ENCODE measurements at regions not wholly inside any gene's neighbourhood (a gene's known extent, or its start where the extent isn't known, plus 50 kb on each side); places are given as distances from the start of the nearest gene placed in this dataset.

- H3K4me1 ChIP-seq = no peaks in the 10 kb centered on the region
- intact Hi-C loops (cut with DNase I) = no loop called here
Observed at GRCh38 chr11:109553284-109553683, 131.3 kb downstream of the C11orf87 start.

GRCh38 chr11:109554951-109555350, 133.0 kb downstream of the C11orf87 start:
- Histone ChIP-seq H3K36me3 (no peaks in the 10 kb centered on the region), H3K4me1 (no peaks in the 10 kb centered on the region), H3K4me3 (no peak overlapping the region), H3K9me3 (peaks cover 4% of the 10 kb centered on the region), H3K27me3 (ENCODE audit: low read depth) (no peaks in the 10 kb centered on the region), H3K27ac (no peak overlapping the region)
- no peak for ATAC-seq
- TF ChIP-seq, protein P1, sequence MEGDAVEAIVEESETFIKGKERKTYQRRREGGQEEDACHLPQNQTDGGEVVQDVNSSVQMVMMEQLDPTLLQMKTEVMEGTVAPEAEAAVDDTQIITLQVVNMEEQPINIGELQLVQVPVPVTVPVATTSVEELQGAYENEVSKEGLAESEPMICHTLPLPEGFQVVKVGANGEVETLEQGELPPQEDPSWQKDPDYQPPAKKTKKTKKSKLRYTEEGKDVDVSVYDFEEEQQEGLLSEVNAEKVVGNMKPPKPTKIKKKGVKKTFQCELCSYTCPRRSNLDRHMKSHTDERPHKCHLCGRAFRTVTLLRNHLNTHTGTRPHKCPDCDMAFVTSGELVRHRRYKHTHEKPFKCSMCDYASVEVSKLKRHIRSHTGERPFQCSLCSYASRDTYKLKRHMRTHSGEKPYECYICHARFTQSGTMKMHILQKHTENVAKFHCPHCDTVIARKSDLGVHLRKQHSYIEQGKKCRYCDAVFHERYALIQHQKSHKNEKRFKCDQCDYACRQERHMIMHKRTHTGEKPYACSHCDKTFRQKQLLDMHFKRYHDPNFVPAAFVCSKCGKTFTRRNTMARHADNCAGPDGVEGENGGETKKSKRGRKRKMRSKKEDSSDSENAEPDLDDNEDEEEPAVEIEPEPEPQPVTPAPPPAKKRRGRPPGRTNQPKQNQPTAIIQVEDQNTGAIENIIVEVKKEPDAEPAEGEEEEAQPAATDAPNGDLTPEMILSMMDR (IDR thresholded peaks at IDR 0.05) = no peak
- intact Hi-C loops (cut with DNase I) = no loop called here
- DNase-seq = no peak

More at GRCh38 chr11:109553284-109553683, 131.3 kb downstream of the C11orf87 start:
- H3K9me3 ChIP-seq = peaks cover 4% of the 10 kb centered on the region
- no peaks in the 10 kb centered on the region for H3K27me3 ChIP-seq (ENCODE audit: low read depth)
- no peak for DNase-seq
- H3K36me3 ChIP-seq = no peaks in the 10 kb centered on the region
- no peak for ATAC-seq
- no peak overlapping the region for H3K27ac ChIP-seq
- H3K4me3 ChIP-seq = no peak overlapping the region
- TF ChIP-seq, protein P1 (IDR thresholded peaks at IDR 0.05) = no peak

- ATAC-seq = no peak
- intact Hi-C loops (cut with DNase I) = no loop called here
- no peak overlapping the region for H3K4me3 ChIP-seq
Observed at GRCh38 chr11:109564241-109564640, 142.3 kb downstream of the C11orf87 start.

GRCh38 chr11:109582470-109582869, 160.5 kb downstream of the C11orf87 start:
- Histone ChIP-seq H3K9me3 (no peaks in the 10 kb centered on the region), H3K4me1 (no peaks in the 10 kb centered on the region), H3K27me3 (ENCODE audit: low read depth) (no peaks in the 10 kb centered on the region), H3K27ac (no peak overlapping the region), H3K4me3 (no peak overlapping the region), H3K36me3 (no peaks in the 10 kb centered on the region)
- ATAC-seq (no peak), DNase-seq (no peak)
- TF ChIP-seq, protein P1 (IDR thresholded peaks at IDR 0.05) = no peak
- intact Hi-C loops (cut with DNase I) = no loop called here

More at GRCh38 chr11:109564241-109564640, 142.3 kb downstream of the C11orf87 start:
- TF ChIP-seq, protein P1 (IDR thresholded peaks at IDR 0.05) = no peak
- H3K27me3 ChIP-seq (ENCODE audit: low read depth) = no peaks in the 10 kb centered on the region
- no peak overlapping the region for H3K27ac ChIP-seq
- H3K36me3 ChIP-seq = no peaks in the 10 kb centered on the region
- no peak for DNase-seq
- peaks cover 7% of the 10 kb centered on the region for H3K9me3 ChIP-seq
- H3K4me1 ChIP-seq = no peaks in the 10 kb centered on the region

DNA sequence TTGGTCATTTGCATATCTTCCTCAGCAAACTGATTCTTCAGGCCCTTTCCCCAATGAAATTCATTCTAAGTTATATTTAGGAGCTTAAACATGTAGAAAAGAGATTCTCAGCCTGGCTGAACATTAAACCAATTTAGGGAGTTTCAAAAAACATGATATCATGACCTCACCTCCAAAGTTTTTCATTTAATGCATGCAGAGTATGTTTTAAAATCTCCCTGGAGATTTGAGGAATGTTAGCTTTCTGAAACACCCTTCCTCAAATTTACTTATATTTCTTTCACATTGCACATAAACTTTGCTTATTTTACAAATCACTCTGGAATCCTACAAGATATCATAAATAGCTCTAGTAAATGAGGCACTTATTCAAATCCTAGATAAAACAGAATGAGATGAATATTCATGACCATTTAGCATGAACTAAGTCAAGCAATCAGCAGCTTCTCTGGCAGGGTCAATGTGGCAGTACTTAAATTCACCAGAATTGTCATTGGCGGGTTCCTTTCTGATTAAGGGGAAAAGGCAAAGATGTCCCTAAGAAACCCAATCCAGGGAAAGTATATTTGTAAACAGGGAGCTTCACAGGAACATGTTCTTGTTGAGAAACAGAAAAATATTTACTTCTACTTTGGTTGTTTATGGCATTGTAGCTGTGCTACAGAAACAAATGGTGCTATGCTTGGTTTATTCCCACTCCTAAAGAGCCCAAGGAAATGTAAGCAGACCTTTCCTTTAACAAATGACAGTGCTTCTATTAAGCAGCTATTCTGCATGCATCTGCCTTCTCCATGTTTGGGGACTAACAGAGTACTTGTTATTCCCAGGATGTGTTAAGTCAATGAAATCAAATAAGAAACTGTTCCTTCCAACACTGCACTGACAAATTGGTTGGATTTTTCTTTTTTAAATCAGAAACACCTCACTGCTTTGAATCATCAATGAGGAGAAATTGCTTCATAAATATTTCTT, 162.3 kb downstream of the C11orf87 start:
- no peak overlapping the region for H3K27ac ChIP-seq
- H3K27me3 ChIP-seq (ENCODE audit: low read depth) = no peaks in the 10 kb centered on the region
- H3K9me3 ChIP-seq = no peaks in the 10 kb centered on the region
- no peaks in the 10 kb centered on the region for H3K4me1 ChIP-seq
- ATAC-seq (no peak), DNase-seq (no peak)
- no peak overlapping the region for H3K4me3 ChIP-seq
- no peaks in the 10 kb centered on the region for H3K36me3 ChIP-seq
- intact Hi-C loops (cut with DNase I) = no loop called here
- TF ChIP-seq, protein P1 (IDR thresholded peaks at IDR 0.05) = no peak
